ENCODE measurements at regions not wholly inside any gene's neighbourhood (a gene's known extent, or its start where the extent isn't known, plus 50 kb on each side); places are given as distances from the start of the nearest gene placed in this dataset.

- TF ChIP-seq CTCF (IDR thresholded peaks at IDR 0.05) = no peak
- no peak for TF ChIP-seq POLR2A (IDR thresholded peaks at IDR 0.05; ENCODE audit: low read depth)
Measured at GRCh38 chr6:164208371-164208770, 793.9 kb downstream of the QKI start.

All from esophagus muscularis mucosa (tissue), 3 donors.